Cardiac fibroblast (primary cell): ENCODE measurements at regions not wholly inside any gene's neighbourhood (a gene's known extent, or its start where the extent isn't known, plus 50 kb on each side); places are given as distances from the start of the nearest gene placed in this dataset.

ENCODE experiments used
- DNase-seq, 2 donors: peaks; one replicate each; pipeline versions ENCODE4 v3.0.0 to v3.0.0-alpha.2; 2010; ENCODE audit warnings: low read depth in 2 of 2
- H3K4me3 ChIP-seq, 2 donors: replicated peaks in 1 of 2; 1 replicate in 1 of 2; 2 replicates in 1 of 2; pipeline ENCODE4 v1.5.1; 2011; ENCODE audit warnings: low read depth in 2 of 2, low read length in 2 of 2, mild to moderate bottlenecking in 2 of 2, moderate library complexity in 1 of 2
- TF ChIP-seq, protein P1 (sequence below): IDR thresholded peaks from one replicate; pipeline ENCODE4 v1.5.1; 2011; ENCODE audit warnings: low read depth, mild to moderate bottlenecking, low read length, inconsistent platforms

DNA sequence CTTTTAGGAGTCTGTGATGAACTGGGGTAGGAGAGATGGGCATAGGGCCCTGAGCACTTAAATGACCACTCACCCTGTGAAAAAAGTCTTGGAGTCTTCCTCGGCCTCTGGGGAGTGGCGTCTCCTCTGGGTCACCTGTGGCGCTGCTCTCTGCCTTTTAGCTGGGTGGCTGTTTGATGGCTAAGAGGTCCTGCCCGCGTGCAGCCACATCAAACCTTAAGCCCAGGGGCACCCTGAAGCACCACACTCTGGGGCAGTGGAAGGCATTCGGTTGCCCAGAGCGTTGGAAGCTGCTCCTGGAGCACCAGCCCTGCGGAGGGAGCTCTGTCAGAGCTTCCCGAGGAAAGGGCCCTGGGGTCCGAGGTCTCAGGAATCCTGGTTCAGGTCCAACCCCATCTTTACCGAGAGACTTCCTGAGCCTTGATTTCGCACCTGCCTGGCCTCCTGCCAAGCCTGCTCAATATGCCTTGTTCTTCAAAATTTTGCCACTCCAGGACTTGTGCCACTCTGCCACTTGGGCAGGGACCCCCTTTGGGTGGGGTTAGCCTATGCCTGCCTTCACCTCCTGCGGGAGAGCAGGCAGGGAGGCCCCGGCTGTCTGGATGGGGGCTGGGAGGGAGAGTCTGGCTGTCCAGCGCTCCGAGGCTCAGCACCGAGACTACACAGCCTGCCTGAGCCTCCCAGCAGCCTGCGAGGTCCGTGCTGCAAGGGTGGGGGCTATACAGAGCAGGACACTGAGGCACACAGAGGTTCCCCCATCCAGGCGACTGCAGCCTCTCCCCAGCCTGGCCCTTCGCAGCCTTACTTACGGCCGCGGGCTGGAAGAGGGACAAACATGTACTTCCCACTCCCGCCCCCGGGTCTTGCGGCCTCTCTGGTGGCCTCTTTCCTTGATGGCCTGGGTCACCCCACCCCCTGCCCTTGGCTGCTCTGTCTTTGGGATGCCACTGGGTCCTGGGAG, 63.4 kb upstream of the RNU6ATAC start:
- DNase-seq, result no peak
- no peak overlapping the region for H3K4me3 ChIP-seq
- TF ChIP-seq, protein P1, sequence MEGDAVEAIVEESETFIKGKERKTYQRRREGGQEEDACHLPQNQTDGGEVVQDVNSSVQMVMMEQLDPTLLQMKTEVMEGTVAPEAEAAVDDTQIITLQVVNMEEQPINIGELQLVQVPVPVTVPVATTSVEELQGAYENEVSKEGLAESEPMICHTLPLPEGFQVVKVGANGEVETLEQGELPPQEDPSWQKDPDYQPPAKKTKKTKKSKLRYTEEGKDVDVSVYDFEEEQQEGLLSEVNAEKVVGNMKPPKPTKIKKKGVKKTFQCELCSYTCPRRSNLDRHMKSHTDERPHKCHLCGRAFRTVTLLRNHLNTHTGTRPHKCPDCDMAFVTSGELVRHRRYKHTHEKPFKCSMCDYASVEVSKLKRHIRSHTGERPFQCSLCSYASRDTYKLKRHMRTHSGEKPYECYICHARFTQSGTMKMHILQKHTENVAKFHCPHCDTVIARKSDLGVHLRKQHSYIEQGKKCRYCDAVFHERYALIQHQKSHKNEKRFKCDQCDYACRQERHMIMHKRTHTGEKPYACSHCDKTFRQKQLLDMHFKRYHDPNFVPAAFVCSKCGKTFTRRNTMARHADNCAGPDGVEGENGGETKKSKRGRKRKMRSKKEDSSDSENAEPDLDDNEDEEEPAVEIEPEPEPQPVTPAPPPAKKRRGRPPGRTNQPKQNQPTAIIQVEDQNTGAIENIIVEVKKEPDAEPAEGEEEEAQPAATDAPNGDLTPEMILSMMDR, result no peak

DNA sequence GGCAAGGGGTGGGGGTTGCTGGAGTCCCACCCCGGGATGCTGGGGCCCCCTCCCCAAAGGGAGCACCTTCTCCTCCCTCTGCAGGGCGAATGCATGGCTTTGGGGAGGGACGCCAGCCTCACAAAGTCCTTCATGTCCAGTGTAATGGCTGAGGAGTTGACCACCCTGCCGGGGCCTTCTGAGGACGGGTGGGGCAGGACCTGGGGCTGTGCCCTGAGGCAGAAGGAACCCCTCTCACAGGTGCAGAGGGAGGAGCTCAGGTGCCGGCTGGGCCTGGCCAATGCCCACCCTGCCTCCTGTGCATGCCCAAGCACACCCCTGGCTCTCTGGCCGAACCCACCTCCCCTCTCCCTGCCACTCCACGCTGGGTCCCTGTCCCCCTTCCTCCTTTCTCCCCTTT, 64.3 kb upstream of the RNU6ATAC start:
- TF ChIP-seq, protein P1, result no peak
- no peak overlapping the region for H3K4me3 ChIP-seq
- DNase-seq, result no peak

DNA sequence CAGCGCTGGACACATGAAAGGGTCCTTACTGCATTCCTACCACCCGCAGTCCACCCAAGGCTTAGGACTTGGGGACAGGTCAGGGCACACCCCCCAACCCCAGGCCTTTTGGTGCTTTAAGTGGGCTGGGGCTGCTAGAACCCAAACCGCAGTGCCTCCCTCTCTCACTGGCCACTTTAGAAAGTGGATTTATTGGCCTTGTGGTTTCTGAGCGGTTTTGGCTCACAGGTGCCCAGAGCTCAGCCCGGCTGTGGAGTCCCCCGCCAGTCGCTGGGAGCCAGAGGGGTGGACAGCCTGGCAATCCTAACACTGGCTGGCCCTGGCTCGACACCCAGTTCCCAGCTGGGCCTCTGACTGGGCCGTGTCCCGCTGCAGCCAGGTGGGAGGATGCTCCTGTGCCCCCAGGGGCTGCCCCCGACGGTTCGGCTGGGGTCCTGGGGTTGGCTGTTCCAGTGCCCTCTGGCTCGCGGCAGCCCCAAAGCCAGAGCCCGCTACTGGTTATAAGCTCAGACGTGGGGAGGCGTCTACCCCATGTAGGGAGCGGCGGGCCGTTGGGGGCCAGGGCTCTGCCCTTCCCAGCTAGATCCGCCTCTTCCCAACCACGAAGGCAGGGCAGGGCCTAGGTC, 65.2 kb upstream of the RNU6ATAC start:
- H3K4me3 ChIP-seq, result no peak overlapping the region
- TF ChIP-seq, protein P1, result no peak
- DNase-seq, result no peak

DNA sequence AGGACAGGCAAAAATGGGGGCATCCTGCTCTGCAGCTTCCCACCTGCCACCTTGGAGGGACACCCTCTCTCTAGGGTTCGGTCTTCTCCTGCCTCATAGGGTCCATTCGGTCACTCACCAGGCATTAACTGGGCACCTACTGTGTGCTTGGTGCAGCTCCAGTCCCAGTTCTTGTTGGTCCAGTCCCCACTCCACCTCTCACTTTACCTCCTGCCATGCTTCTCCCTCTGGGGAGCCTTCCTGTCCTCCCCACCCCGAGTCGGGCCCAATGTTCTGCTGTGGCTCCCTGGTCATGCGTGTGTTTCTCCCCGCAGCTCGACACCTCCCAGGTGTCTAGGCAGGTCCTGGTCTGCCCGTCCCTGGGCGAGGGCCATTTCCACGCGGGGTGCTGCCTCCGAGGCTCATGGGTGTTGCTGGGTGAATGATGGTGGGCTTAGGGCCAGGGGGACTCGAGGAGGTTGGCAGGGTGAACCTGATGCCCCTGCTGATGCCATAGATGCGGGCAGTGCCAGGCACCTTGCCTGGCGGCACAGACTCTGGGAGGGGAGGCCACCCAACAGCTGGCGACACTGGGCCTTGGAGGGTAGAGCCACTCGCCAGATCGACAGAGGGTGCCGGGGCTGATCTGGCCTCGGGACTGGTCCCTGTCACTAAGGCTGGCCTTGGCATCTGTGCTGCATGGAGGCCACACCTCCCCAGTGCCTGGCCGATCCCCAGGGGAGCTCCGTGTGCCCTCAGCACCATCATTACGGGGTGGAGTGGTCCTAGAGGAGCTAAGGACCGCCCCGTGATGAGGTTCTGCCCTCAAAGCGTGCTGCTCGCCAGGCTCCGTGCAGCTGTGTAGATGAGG, 66.0 kb upstream of the RNU6ATAC start:
- DNase-seq, result no peak
- H3K4me3 ChIP-seq, result no peak overlapping the region
- TF ChIP-seq, protein P1, result no peak

DNA sequence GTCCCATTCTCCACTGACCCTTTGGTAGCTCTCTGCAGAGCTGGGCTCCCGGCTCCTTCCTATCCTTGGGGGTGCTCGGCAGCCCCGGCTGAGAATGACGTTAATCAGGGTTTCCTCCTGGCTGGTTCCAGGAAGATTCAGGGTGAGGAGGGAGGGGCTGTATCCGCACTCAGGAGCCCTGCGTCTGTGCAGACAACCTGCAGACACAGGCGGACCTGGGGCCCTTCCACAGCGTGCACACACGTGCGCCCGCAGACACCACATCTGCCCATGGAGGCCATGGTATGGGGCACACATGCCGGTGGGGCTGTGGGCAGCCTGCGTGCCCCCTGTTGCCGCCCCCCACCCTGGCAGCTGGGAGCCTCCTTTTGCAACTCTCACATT, 66.6 kb upstream of the RNU6ATAC start:
- no peak overlapping the region for H3K4me3 ChIP-seq
- no peak for DNase-seq
- TF ChIP-seq, protein P1, result no peak

DNA sequence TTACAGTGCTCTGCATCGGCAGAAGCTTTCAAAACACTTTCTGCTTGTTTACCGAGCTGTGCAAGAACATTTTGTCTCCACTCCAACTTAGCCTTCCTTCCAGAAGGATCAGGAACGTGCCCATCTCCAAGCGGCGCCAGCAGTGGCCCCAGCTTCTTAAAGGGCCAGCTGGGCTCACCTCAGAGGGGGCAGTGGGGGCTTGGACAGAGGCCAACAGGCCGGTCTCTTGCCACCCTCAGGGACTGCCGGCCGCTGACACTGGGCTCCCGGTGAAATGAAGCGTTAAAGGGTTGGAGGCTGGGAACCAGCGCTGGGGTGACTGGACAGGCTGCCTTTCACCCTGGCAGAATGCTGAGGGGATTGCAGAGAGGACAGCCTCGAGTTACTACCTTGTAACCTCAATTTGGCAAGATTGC, 67.0 kb upstream of the RNU6ATAC start:
- no peak overlapping the region for H3K4me3 ChIP-seq
- DNase-seq, result peak in 1 of 2 donors; percentile 56
- TF ChIP-seq, protein P1, result no peak
